ENCODE measurements at regions not wholly inside any gene's neighbourhood (a gene's known extent, or its start where the extent isn't known, plus 50 kb on each side); places are given as distances from the start of the nearest gene placed in this dataset.

GRCh38 chr1:208923946-208924720 is 659.4 kb upstream of the CAMK1G start:
- Histone ChIP-seq H3K4me3 (ENCODE audit: low read length) (no peak overlapping the region), H3K36me3 (ENCODE audit: insufficient read depth, low read length) (no peaks in the 10 kb centered on the region), H3K9me2 (ENCODE audit: insufficient read depth, low read length) (no peaks in the 10 kb centered on the region), H3F3A (ENCODE audit: insufficient read depth, low read length, poor library complexity, severe bottlenecking) (no peaks in the 10 kb centered on the region), H3K9ac (ENCODE audit: low read length) (no peak overlapping the region), H3K9me3 (ENCODE audit: low read length) (no peaks in the 10 kb centered on the region), H3K27me3 (ENCODE audit: insufficient read depth, low read depth, low read length) (no peaks in the 10 kb centered on the region), H2AFZ (ENCODE audit: low read depth, low read length) (no peak overlapping the region), H3K79me2 (replicated peaks; ENCODE audit: insufficient read depth, low read length) (no peaks in the 10 kb centered on the region), H3K27ac (ENCODE audit: low read length) (no peak overlapping the region), H3K4me2 (ENCODE audit: low read length) (no peak overlapping the region), H4K20me1 (ENCODE audit: insufficient read depth) (no peaks in the 10 kb centered on the region)
- TF ChIP-seq POLR2AphosphoS5 (IDR thresholded peaks at IDR 0.05) (no peak), EZH2 (IDR thresholded peaks at IDR 0.05; ENCODE audit: borderline replicate concordance, insufficient read depth, low read length, poor library complexity, severe bottlenecking) (no peak), MXI1 (conservative IDR thresholded peaks at IDR 0.05; ENCODE audit: poor library complexity, severe bottlenecking) (no peak), REST (IDR thresholded peaks at IDR 0.05; ENCODE audit: borderline replicate concordance) (no peak), SMC3 (conservative IDR thresholded peaks at IDR 0.05; ENCODE audit: poor library complexity) (no peak), CTCF (IDR thresholded peaks at IDR 0.05; ENCODE audit: poor library complexity, severe bottlenecking) (no peak), TAF1 (IDR thresholded peaks at IDR 0.05; ENCODE audit: low read depth) (no peak)

- no peaks in the 10 kb centered on the region for H4K20me1 ChIP-seq (ENCODE audit: insufficient read depth)
- no peaks in the 10 kb centered on the region for H3K9me3 ChIP-seq (ENCODE audit: low read length)
- H3K9me2 ChIP-seq (ENCODE audit: insufficient read depth, low read length) = no peaks in the 10 kb centered on the region
- no peak overlapping the region for H3K27ac ChIP-seq (ENCODE audit: low read length)
- TF ChIP-seq TAF1 (IDR thresholded peaks at IDR 0.05; ENCODE audit: low read depth) (no peak), SMC3 (conservative IDR thresholded peaks at IDR 0.05; ENCODE audit: poor library complexity) (no peak)
- no peak overlapping the region for H2AFZ ChIP-seq (ENCODE audit: low read depth, low read length)
- H3K36me3 ChIP-seq (ENCODE audit: insufficient read depth, low read length) = no peaks in the 10 kb centered on the region
- H3K79me2 ChIP-seq (replicated peaks; ENCODE audit: insufficient read depth, low read length) = no peaks in the 10 kb centered on the region
- no peak overlapping the region for H3K9ac ChIP-seq (ENCODE audit: low read length)
- H3K4me2 ChIP-seq (ENCODE audit: low read length) = no peak overlapping the region
- H3F3A ChIP-seq (ENCODE audit: insufficient read depth, low read length, poor library complexity, severe bottlenecking) = no peaks in the 10 kb centered on the region
- no peak overlapping the region for H3K4me3 ChIP-seq (ENCODE audit: low read length)
- H3K27me3 ChIP-seq (ENCODE audit: insufficient read depth, low read depth, low read length) = no peaks in the 10 kb centered on the region
These were observed 658.6 kb upstream of the CAMK1G start for GRCh38 chr1:208924928-208925327.
